ENCODE measurements at regions not wholly inside any gene's neighbourhood (a gene's known extent, or its start where the extent isn't known, plus 50 kb on each side); places are given as distances from the start of the nearest gene placed in this dataset.

GRCh38 chr9:19665146-19665863 is 123.5 kb downstream of the SLC24A2 start:
- no peak for DNase-seq
- Histone ChIP-seq H3K27me3 (replicated peaks; ENCODE audit: insufficient read depth) (no peaks in the 10 kb centered on the region; the same call in none of the 2 replicates), H3K4me2 (ENCODE audit: unreplicated experiment) (no peak overlapping the region), H3K4me1 (ENCODE audit: insufficient read depth) (no peaks in the 10 kb centered on the region), H3K79me2 (ENCODE audit: insufficient read depth) (no peaks in the 10 kb centered on the region), H3K4me3 (no peak overlapping the region), H3K9me3 (ENCODE audit: low read depth) (no peaks in the 10 kb centered on the region), H3F3A (ENCODE audit: insufficient read depth) (no peaks in the 10 kb centered on the region), H2AFZ (no peak overlapping the region), H3K27ac (no peak overlapping the region), H3K36me3 (ENCODE audit: low read depth) (no peaks in the 10 kb centered on the region), H3K9ac (no peak overlapping the region), H4K20me1 (ENCODE audit: insufficient read depth) (no peaks in the 10 kb centered on the region; the same call in 1 of the 2 replicates), H3K9me2 (ENCODE audit: insufficient read depth) (no peaks in the 10 kb centered on the region)
- 45 to 48% methylated on average over 9 of the region's 9 CpGs for WGBS, 2 experiments (ENCODE audit: low coverage in 1 of 2, low lambda C conversion rate in 2 of 2, missing lambda C conversion rate in 2 of 2)
- TF ChIP-seq EZH2phosphoT487 (IDR thresholded peaks at IDR 0.05; ENCODE audit: insufficient read depth, low read depth): no peak
- TF ChIP-seq EZH2 (IDR thresholded peaks at IDR 0.05; ENCODE audit: insufficient read depth, poor library complexity, severe bottlenecking): no peak
- in situ Hi-C loops (cut with MboI): no loop called here

- H3K27ac ChIP-seq: no peak overlapping the region
- no peaks in the 10 kb centered on the region for H3K36me3 ChIP-seq (ENCODE audit: low read depth)
- TF ChIP-seq EZH2phosphoT487 (IDR thresholded peaks at IDR 0.05; ENCODE audit: insufficient read depth, low read depth) (no peak), EZH2 (IDR thresholded peaks at IDR 0.05; ENCODE audit: insufficient read depth, poor library complexity, severe bottlenecking) (no peak)
- in situ Hi-C loops (cut with MboI): no loop called here
- H3K4me3 ChIP-seq: no peak overlapping the region
- no peaks in the 10 kb centered on the region for H3K9me2 ChIP-seq (ENCODE audit: insufficient read depth)
- DNase-seq: no peak
- no peaks in the 10 kb centered on the region; the same call in 1 of the 2 replicates for H4K20me1 ChIP-seq (ENCODE audit: insufficient read depth)
- no peaks in the 10 kb centered on the region; the same call in none of the 2 replicates for H3K27me3 ChIP-seq (replicated peaks; ENCODE audit: insufficient read depth)
- H3K9ac ChIP-seq: no peak overlapping the region
- no peak overlapping the region for H3K4me2 ChIP-seq (ENCODE audit: unreplicated experiment)
- 3 to 5% methylated on average over 3 of the region's 3 CpGs for WGBS, 2 experiments (ENCODE audit: low coverage in 1 of 2, low lambda C conversion rate in 2 of 2, missing lambda C conversion rate in 2 of 2)
- H3K9me3 ChIP-seq (ENCODE audit: low read depth): no peaks in the 10 kb centered on the region
- H2AFZ ChIP-seq: no peak overlapping the region
- H3K4me1 ChIP-seq (ENCODE audit: insufficient read depth): no peaks in the 10 kb centered on the region
- H3F3A ChIP-seq (ENCODE audit: insufficient read depth): no peaks in the 10 kb centered on the region
- no peaks in the 10 kb centered on the region for H3K79me2 ChIP-seq (ENCODE audit: insufficient read depth)
These were observed 125.3 kb downstream of the SLC24A2 start for GRCh38 chr9:19663570-19663969.

DNA sequence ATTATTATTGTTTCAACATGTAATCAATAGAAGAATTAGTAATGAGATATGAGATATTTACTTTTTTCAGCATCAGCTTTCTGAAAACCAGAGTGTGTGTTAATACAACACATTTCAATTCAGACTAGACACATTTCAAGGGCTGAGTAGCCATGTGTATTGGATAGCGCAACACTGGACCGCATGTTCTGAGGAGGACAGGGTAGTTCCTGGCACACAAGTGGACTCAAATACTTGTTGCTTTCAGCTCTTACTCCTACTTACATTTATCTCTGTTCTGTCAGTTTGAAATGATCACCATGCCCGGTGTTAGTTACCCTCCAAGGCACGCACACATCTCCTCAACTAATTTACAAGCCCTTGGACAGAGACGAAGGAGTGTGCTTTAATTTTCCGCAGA is 126.6 kb downstream of the SLC24A2 start:
- H3K4me2 ChIP-seq (ENCODE audit: unreplicated experiment): no peak overlapping the region
- H3K79me2 ChIP-seq (ENCODE audit: insufficient read depth): no peaks in the 10 kb centered on the region
- no peaks in the 10 kb centered on the region for H3F3A ChIP-seq (ENCODE audit: insufficient read depth)
- in situ Hi-C loops (cut with MboI): no loop called here
- no peaks in the 10 kb centered on the region; the same call in 1 of the 2 replicates for H3K27me3 ChIP-seq (replicated peaks; ENCODE audit: insufficient read depth)
- no peak overlapping the region for H2AFZ ChIP-seq
- H3K27ac ChIP-seq: no peak overlapping the region
- no peaks in the 10 kb centered on the region for H3K9me2 ChIP-seq (ENCODE audit: insufficient read depth)
- H3K4me3 ChIP-seq: no peak overlapping the region
- WGBS, 2 experiments (ENCODE audit: low coverage in 1 of 2, low lambda C conversion rate in 2 of 2, missing lambda C conversion rate in 2 of 2): 63 to 64% methylated on average over 6 of the region's 6 CpGs
- H3K36me3 ChIP-seq (ENCODE audit: low read depth): no peaks in the 10 kb centered on the region
- no peak for DNase-seq
- TF ChIP-seq EZH2phosphoT487 (IDR thresholded peaks at IDR 0.05; ENCODE audit: insufficient read depth, low read depth) (no peak), EZH2 (IDR thresholded peaks at IDR 0.05; ENCODE audit: insufficient read depth, poor library complexity, severe bottlenecking) (no peak)
- no peak overlapping the region for H3K9ac ChIP-seq
- H3K9me3 ChIP-seq (ENCODE audit: low read depth): no peaks in the 10 kb centered on the region
- H3K4me1 ChIP-seq (ENCODE audit: insufficient read depth): no peaks in the 10 kb centered on the region
- H4K20me1 ChIP-seq (ENCODE audit: insufficient read depth): no peaks in the 10 kb centered on the region; the same call in 1 of the 2 replicates

DNA sequence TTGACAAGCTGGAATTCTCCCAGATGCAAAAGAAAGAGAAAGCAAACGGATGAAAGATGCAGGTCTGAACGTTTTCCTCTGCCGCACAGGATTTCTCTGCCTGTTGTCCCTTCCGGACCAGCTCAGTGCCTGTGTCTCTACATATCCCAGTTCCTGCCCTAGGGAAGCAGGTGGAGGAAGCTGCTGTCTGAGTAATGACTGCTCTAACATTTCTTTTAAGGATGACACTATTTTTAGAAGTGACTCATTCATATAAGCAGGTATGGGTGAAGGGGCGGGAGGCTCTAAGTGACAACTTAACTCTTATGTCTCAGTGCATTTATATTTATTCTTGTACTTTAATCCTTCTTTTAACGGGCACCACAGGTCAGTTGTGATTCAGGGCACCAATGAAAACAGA is 128.8 kb downstream of the SLC24A2 start:
- Histone ChIP-seq H3K27me3 (replicated peaks; ENCODE audit: insufficient read depth) (no peaks in the 10 kb centered on the region), H3K4me3 (no peak overlapping the region), H3K36me3 (ENCODE audit: low read depth) (no peaks in the 10 kb centered on the region), H4K20me1 (ENCODE audit: insufficient read depth) (no peaks in the 10 kb centered on the region; the same call in 1 of the 2 replicates), H3K79me2 (ENCODE audit: insufficient read depth) (no peaks in the 10 kb centered on the region), H3K9me3 (ENCODE audit: low read depth) (no peaks in the 10 kb centered on the region), H3K27ac (no peak overlapping the region), H3K4me2 (ENCODE audit: unreplicated experiment) (no peak overlapping the region), H3K4me1 (ENCODE audit: insufficient read depth) (no peaks in the 10 kb centered on the region), H3K9me2 (ENCODE audit: insufficient read depth) (no peaks in the 10 kb centered on the region), H3F3A (ENCODE audit: insufficient read depth) (no peaks in the 10 kb centered on the region), H2AFZ (no peak overlapping the region), H3K9ac (no peak overlapping the region)
- no peak for DNase-seq
- TF ChIP-seq EZH2phosphoT487 (IDR thresholded peaks at IDR 0.05; ENCODE audit: insufficient read depth, low read depth) (no peak), EZH2 (IDR thresholded peaks at IDR 0.05; ENCODE audit: insufficient read depth, poor library complexity, severe bottlenecking) (no peak)
- WGBS, 2 experiments (ENCODE audit: low coverage in 1 of 2, low lambda C conversion rate in 2 of 2, missing lambda C conversion rate in 2 of 2): 24 to 28% methylated on average over 6 of the region's 6 CpGs
- in situ Hi-C loops (cut with MboI): no loop called here
